NAMALWA (cell line): ENCODE measurements at regions not wholly inside any gene's neighbourhood (a gene's known extent, or its start where the extent isn't known, plus 50 kb on each side); places are given as distances from the start of the nearest gene placed in this dataset.
"Not testable (repeated sequence)": the region's sequence is repeated elsewhere in the genome, so short reads cannot be mapped to it uniquely, and the experiment has no call there.

Experiments
- DNase-seq: peaks from one replicate; pipeline ENCODE4 v3.0.0-alpha.2; 2015; ENCODE audit warnings: low spot score

DNA sequence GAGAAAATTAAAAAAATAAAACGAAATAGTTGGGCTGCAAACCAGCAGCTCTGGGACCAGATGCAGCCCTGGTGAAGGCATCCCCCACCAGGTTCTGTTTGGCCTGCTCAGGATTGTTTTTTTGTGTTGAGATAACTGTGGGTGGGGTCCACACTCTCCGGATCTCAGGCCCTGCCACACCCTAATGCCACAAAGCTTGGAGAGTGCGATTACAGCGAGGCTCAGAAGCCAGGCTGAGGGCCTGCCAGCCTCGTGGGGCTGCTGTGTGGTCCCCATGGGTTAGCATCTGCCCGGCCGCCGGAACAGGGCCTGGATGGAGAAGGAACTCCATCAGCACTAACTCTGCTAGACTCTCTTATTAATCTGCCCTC, 290.8 kb upstream of the PLGLB2 start:
- not testable (repeated sequence) for DNase-seq

DNA sequence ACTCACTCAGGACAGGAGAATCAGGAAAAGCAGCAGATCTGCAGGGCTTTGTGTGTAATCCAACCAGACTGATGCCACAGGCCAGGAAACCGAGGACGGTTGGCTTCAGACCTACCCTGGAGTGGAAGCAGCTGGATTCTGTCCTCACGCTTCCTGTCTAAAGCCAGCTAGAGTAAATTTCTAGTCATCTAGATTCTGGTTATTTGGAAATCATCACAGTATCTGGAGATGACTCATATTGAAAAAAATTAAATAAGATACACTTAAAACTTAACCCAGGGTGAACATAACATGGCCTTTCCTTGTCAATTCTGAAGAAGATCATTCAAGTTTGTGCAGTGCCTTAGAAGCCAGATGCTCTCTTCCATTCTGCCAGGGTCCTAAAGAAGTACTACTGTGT, 288.9 kb upstream of the PLGLB2 start:
- not testable (repeated sequence) for DNase-seq

DNA sequence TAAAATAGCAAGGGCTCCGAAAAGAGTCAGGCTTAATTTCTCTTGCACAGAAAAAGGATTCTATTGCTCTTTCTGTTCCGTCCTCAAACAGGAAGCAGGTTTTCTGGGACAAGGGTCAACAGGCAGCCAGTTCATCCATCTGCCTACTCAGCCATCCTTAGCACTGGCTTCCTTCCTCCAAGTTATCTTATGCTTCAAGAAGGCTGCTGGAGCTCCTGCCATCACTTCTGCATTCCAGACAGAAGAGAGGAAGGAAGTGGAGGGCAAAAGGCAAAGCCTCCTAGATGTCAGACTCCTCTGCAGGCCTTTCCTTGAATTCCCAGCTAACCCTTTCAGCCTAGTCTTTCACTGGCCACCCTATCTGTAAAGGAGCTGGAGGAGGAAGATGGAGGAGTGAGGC, 287.8 kb upstream of the PLGLB2 start:
- not testable (repeated sequence) for DNase-seq

DNA sequence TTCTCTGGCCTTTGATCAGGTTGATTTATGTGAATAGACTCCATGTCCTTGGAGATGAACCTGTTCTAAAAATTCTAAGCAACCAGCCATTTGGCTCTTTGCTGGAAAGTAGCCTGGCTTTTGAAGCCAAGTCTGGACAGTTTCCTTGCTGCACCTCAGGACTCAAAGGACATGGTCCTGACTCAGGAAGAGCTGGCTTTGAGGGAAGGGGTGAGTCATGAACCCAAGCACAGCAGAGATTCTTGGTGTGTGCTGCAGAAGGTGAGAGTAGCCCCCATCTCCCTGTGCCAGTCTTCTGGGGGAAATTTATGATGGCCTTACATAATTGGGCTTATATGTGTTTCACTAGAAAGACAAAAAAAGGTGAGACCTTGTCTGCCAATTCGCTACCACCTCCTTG, 287.2 kb upstream of the PLGLB2 start:
- not testable (repeated sequence) for DNase-seq

DNA sequence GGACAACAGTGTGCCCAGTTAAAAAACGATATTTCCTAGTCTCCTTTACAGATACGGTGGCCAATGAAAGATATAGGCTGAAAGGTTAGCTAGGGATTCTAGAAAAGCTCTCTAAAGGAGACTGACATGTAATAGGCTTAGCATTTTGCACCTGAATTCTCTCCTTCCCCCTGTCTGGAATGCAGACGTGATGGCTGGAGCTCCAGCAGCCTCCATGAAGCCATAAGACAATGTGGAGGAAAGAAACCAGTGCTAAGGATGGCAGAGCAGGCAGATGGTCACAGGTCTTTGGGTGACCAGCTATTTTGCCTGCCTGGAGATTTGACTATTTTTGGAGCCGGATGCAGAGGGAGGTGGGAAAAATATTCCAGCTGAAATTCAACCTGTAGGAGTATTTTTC, 286.2 kb upstream of the PLGLB2 start:
- DNase-seq = not testable (repeated sequence)

DNA sequence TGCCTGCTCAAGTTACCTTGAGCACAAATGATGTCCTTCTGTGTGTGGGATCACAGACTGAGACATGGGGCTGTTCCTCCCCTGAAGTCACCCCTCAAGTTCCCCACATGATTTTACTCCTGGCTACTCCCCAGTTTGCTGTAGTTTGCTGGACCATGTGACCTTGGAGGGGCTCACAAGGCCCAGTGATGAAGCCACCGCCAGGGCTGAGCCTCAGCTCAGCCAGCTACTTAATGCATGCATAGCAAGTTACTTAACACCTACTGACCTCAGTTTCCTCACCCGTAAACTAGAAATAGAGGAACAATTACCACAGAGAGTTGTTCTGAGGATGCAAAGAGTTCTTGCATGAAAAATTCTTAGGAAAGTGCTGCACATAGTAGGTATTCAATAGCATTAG, 283.7 kb upstream of the PLGLB2 start:
- not testable (repeated sequence) for DNase-seq

DNA sequence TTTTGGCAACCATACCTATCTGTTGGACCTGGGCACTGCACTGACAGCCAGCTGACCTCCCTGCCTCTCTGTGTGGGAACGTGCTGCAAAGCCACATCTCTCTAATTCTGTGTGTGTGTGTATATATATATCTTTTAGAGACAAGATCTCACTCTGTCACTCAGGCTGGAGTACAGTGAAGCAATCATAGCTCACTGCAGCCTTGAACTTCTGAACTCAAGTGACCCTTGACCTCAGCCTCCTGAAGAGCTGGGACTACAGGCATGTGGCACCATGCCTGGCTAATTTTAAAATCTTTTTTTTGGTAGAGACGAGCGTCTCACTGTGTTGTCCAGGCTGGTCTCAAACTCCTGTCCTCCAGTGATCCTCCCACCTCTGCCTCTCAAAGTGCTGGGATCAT, 282.2 kb upstream of the PLGLB2 start:
- not testable (repeated sequence) for DNase-seq

DNA sequence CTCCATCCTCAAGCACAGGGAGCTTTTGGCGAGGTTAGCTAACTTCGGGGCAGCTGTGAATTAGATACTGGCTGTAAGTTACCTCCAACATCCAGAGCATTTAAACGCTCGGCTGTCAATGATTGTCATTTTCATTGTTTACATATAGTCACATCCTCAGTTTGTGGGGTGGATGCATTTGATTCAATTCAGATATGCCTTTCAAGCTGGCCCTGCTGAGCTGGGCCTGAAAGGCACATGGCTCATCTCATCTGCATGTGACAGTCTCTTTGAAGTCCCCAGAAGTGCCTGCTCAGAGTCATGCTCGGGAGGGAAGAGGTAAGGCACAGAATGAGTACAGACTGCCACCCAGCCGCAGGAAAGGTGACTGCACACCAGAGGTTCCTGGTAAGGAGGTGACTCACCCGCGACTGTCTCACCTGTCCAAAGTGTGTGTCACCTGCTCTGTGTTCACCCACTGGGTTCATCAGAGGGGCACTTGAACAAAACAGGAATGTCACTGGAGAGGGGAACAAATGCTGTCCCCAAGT, 281.2 kb upstream of the PLGLB2 start:
- DNase-seq = peak; percentile 16

DNA sequence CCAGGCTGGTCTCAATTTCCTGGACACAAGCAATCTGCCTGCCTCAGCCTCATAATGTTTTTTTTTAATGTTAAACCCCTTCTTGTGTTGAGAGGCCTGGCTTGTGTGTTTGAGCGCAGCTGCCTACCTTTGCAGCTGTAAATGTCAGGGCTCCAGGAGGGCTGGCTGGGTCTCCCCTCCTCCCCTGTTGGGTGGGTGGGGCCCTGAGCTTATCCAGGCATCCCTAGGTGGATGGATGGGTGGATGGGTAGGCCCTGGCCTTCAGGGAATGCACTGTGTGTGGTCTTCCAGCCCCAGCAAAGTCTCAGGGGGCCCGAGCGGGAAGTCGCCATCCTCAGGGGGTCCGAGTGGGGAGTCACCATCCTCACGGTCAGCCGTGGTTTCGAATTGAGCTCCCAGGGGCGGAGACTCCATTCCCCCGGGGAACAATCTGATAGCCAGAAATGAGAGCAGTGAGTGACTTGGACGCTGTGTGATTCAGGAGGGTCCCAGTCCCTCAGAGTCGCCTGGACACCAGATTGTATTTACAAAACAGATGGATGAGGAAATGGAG, 279.4 kb upstream of the PLGLB2 start:
- not testable (repeated sequence) for DNase-seq

DNA sequence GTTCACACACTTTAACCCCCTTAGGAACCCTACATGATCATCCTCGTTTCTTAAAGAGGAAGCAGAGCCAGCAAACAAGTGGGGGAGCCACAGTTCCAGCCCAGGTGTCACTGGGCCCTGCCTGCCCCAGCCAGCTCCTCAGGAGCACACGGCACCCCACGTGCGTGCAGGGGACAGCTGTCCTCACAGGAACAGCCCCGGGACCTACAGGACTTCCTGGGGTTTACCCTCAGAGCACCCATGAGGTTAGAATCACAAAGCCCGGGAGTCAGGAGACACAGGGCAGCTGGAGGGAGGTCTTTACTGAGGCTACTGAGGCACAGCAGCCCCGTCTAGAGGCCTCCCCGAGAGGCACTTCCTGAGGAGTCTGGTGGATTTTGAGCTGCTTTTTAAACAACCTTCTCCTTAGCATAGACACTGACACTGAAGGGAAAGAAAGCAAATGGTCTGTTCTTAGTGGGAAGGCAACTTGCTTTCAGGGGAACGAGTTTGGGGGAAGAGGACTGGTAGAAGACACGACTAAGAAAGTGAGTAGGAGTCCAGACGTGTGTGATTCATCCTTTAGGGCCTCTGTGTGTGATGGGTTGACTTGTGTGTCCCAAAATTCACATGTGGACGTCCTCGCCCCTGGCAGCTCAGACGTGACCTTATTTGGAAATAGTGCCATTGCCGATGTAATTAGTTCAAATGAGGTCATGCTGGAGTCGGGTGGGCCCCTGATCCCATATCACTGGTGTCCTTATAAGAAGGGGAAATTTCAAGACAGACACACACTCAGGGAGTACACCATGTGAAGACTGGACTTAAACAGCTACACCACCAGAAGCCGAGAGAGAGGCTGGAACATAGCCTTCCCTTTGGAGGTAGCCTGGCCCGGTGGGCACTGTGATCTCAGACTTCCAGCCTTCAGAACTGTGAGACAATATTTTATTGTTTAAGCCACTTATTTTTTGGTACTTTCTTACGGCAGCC, 278.4 kb upstream of the PLGLB2 start:
- peak; percentile 4 for DNase-seq

DNA sequence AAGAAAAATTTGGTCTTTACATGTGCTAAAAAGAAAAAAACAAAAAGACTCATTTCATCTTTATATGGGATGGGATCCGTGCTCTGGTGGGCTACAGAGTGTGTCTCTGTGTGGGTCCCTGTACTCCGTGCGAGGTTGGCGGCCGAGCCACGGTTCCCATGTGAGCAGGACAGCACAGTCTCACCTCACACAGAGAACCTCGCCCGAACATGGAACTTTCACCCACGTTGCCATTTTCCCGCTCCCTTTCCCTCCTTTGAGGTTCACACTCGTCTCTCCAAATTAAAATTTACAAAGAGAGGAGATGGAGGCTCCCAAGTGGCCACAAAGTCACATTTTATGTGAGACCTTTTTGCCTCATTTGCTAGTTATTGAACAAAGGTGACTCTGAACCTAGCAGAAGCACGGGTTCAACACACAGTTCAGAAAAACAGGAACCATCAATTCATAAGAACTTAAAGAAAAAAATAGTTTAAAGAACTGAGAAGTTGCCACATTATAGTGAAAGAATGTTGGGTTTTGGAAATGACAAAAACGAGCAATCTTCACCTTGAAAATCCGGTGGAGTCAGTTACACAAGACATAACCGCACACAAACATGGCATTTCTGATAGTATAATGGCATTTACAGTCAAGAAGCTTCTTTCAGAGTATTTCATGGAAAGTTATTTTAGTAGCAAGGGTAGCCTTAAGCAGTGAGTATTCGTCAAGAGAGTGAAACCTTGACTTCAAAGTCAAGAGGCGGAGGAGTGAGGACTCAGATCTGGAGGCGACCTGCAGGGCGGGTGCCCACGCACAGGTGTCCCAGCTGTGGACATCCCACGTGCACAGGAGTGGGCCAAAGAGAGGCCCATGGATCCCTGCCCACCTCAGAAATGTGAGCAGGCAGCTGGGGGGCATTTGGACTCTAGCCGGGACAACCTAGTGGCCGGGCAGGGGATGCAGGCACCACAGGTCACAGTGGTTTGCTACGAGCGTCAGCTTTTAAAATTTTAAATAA, 277.2 kb upstream of the PLGLB2 start:
- DNase-seq = not testable (repeated sequence)

DNA sequence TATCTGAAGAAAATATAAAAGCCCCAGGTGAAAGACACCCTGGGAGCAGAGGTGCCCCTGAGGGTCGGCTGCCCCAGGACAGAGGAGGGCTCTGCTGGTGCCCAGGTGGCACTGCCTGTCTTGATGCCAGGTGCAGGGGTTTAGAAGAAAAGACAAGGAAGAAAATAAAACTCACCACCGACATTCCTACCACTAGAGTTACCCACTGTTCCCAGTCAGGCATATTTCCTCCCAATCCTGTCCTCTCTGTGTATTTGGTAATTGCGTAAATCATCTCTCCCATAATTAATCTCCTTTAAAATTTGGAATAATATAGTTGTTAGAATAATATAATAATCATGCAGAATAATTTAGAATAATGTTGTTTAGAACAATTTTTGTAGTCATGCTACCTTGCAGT, 276.4 kb upstream of the PLGLB2 start:
- DNase-seq = not testable (repeated sequence)

DNA sequence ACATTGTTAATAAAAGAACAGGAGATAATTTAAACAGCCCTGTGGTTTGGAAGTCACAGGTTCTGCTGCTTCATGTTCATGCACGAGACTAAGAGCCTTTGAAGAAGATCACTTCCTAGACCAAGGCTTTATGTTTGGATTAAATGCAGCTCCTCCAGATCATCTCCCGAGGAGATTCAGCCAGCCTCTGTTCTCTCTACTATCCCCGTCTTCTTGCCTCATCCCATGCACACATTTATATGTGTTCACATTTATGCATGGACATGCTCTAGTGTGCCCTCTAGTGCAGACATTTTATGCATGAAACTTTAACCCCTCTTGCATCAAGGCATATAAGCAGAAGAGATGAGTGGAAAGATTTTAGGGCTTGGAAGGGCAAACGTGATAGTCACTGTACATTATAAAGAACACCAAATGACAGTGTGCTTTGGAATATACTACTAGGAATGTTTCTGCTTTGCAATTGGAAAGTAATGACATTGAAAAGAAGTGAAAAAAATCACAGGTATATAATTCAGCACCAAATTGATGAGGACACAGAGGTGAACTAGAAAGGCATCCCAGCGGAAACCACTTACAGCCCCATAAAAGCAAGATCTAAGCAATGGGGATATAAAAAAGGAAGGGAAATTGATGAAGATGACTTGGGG, 271.5 kb upstream of the PLGLB2 start:
- DNase-seq = not testable (repeated sequence)

DNA sequence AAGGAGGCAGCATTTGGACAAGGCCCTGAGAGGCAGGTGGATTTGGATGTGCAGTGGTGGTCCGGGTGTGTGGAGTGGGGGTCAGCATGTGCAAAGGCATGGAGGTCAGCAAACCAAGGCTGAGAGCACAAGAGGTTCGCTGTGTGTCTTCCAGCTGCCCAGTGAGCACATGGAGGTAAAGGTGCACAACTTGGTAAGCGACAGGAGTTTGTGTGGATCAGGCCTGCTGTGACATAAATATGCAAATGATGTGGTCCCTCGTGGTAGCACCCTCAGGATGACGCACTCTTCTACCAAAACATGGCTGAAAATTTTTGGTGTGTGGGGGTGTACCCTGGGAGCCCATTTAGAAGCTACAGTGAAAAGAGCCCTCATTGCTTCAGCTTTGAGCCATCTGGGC, 271.0 kb upstream of the PLGLB2 start:
- not testable (repeated sequence) for DNase-seq

DNA sequence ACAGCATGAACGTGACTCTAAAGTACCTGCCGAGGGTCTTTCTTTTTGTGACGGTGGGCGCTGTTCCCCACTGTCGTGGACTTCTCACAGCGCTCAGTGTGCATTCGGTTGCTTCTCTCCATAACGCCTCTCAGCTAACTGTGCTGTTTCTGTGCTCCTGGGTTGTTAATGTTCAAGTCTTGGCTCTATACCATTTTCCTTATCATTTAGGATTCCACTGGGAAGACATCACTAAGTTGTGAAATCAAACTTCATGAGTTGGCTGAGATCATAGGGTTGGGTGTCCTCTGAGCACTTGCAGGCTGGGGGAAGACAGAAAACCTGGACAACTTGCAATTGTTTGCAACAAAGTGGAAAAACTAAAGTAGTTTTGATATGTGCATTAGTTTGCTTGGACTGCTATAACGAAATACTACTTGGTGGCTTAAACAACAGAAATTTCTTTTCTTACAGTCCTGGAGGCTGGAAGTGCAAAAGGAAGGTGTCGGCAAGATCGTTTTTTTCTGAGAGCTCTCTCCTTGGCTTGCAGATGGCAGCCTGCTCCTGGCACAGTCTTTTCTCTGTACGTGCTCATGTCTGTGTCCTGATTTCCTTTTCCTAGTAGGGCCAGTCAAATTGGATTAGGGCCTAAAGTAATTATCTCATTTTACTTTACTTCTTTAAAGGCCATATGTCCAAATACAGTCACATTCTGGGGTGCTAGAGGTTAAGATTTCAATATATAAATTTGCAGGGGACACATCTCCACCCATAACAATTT, 270.0 kb upstream of the PLGLB2 start:
- not testable (repeated sequence) for DNase-seq

DNA sequence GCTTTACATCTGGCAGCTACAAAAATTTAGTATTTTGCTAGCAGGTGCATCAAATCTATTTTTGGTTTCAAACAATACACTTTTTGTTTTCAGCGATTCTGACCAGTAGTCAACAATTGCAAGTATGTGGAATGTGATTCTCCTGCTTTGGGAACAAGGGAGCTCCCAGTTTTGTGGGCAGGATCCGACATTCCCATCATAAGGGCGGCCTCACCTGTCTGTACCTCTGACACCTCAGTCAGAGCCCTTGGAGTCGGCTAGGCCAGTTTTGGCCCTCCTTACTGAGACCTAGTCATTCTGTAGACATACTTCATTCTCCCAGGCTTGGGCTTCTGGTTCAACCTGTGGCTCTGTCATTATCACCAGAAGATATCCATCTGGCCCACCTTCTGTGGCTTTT, 269.0 kb upstream of the PLGLB2 start:
- not testable (repeated sequence) for DNase-seq

DNA sequence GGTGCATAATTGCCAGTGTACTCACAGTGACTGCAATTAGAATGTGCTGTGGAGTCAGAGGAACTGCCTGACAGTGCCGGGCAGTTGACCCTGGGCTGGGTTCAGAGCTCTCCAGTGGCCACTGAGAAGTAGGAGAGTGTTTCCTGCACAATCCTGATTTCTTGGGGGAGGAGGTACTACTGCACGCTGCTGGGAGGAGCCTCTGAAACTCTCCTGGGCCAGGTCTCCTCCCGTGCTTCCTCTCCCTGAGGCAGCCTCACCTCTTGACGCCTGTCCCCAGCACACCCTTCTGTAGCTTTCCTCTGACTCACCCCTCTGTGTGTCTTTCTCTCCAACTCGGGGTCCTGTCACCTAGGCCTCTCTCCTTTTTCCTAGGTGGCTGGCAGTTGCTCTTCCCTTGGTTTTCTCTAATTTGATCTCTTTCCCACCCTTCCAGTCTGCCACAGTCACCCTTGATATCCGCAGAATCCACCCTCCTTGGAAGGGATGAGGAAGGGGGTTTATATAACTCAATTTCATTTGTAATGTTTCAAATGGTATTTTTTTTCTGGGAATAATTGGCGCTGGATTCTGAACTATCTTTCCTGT, 264.7 kb upstream of the PLGLB2 start:
- DNase-seq = not testable (repeated sequence)

DNA sequence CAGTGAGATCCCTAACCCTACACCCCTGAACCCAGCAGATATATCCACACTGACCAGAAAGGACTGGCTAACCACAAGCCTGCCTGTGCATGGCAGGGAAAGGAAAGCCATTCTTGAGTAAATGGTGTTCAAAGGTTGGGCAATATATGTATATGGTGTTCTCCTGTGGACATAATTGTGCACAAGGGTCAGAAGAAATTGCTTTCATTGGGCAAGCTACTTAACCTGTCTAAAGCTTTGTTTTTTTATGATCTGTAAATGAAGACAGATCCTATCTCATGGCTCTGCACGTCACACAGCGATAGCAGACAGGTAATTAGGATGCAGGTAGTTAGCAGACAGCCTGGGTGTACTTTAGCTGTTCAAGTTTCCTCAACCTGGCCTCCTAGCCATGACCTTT, 263.5 kb upstream of the PLGLB2 start:
- DNase-seq = not testable (repeated sequence)

DNA sequence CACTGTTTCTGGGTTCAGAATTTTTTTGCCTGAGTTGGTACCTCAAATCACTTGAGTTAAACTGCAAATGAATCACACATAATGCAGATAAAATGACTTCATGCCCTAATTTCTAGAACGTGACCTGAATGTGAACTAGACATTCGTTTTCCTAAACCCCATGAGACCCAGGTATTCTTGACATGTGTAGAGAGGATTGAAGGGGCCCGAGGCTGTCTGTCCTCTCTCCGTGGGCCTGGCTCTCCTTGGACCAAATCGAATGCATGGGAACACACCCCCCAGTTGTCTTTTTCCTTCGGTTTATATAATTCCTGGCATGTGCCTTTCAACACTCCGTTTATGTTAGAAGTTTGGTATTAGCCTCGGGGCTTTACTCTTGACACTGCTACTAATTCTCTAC, 262.4 kb upstream of the PLGLB2 start:
- DNase-seq = not testable (repeated sequence)

DNA sequence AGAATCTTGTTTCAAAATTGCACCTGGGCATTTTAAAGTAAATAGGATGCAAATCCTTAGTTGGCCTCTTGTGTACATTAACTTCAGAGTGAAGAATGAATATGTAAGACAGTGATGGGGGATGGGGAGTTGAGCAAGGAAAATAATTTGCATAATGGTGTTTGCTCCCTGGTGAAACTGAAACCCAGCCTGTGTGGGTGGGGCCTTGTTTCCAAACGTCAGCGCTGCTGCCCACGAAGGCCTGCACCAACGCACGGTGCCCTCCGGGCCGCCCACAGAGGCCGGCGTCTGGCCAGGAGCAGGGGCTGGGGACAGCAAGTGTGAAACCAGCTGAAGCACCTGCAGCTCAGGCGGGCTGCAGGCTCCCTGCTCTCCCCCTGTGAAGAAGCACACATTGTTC, 262.0 kb upstream of the PLGLB2 start:
- not testable (repeated sequence) for DNase-seq
